Smooth muscle cell (in vitro differentiated cells): ENCODE measurements at regions not wholly inside any gene's neighbourhood (a gene's known extent, or its start where the extent isn't known, plus 50 kb on each side); places are given as distances from the start of the nearest gene placed in this dataset.

ENCODE experiments used
- DNase-seq: peaks from one replicate; lab custom pipeline; 2025; ENCODE audit not compliant: unreplicated experiment; lab: John Stamatoyannopoulos, UW
- H2AFZ ChIP-seq: fragments of 200-600 bp; sonication (generic); 2 replicates; pipeline ENCODE4 v1.6.0; 2016; ENCODE audit warnings: antibody characterized with exemption, low read depth, mild to moderate bottlenecking
- H3F3A ChIP-seq: fragments of 200-600 bp; sonication (generic); 2 replicates; pipeline ENCODE4 v1.6.0; 2017; ENCODE audit warnings: antibody characterized with exemption, low read depth
- H3K27ac ChIP-seq: fragments of 200-600 bp; sonication (generic); 2 replicates; pipeline ENCODE4 v1.5.1; 2016; ENCODE audit warnings: low read depth, mild to moderate bottlenecking
- H3K27me3 ChIP-seq: fragments of 200-600 bp; sonication (generic); 2 replicates; pipeline ENCODE4 v1.6.1; 2016; ENCODE audit warnings: low read depth, mild to moderate bottlenecking
- H3K36me3 ChIP-seq: fragments of 200-600 bp; sonication (generic); 2 replicates; pipeline ENCODE4 v1.5.1; 2016; ENCODE audit warnings: low read depth
- H3K4me1 ChIP-seq: fragments of 200-600 bp; sonication (generic); 2 replicates; pipeline ENCODE4 v1.5.1; 2016; ENCODE audit warnings: low read depth
- H3K4me2 ChIP-seq: fragments of 200-600 bp; sonication (generic); 2 replicates; pipeline ENCODE4 v1.6.0; 2016; ENCODE audit warnings: mild to moderate bottlenecking
- H3K4me3 ChIP-seq: fragments of 200-600 bp; sonication (generic); 2 replicates; pipeline ENCODE4 v1.5.1; 2016; ENCODE audit warnings: mild to moderate bottlenecking
- H3K79me2 ChIP-seq: fragments of 200-600 bp; sonication (generic); 2 replicates; pipeline ENCODE4 v1.6.0; 2016; ENCODE audit warnings: low read depth, mild to moderate bottlenecking
- H3K9ac ChIP-seq: fragments of 200-600 bp; sonication (generic); 2 replicates; pipeline ENCODE4 v1.6.0; 2016; ENCODE audit warnings: low read depth
- H3K9me3 ChIP-seq: fragments of 200-600 bp; sonication (generic); replicated peaks from 2 replicates; pipeline ENCODE4 v1.5.1; 2016; ENCODE audit warnings: low read depth
- H4K20me1 ChIP-seq: fragments of 200-600 bp; sonication (generic); 2 replicates; pipeline ENCODE4 v1.6.0; 2016; ENCODE audit warnings: low read depth
- WGBS: methylation state at CpG from one replicate; pipeline ENCODE4 v1.1.7; 2016; ENCODE audit warnings: low lambda C conversion rate; 5-methylcytosine and 5-hydroxymethylcytosine counted together
- TF ChIP-seq, protein P1 (sequence below): fragments of 200-600 bp; sonication (generic); IDR thresholded peaks from 2 replicates; pipeline ENCODE4 v1.5.1; 2017; ENCODE audit warnings: borderline replicate concordance, mild to moderate bottlenecking, antibody characterized with exemption; ENCODE audit not compliant: insufficient read depth, poor library complexity, severe bottlenecking

DNA sequence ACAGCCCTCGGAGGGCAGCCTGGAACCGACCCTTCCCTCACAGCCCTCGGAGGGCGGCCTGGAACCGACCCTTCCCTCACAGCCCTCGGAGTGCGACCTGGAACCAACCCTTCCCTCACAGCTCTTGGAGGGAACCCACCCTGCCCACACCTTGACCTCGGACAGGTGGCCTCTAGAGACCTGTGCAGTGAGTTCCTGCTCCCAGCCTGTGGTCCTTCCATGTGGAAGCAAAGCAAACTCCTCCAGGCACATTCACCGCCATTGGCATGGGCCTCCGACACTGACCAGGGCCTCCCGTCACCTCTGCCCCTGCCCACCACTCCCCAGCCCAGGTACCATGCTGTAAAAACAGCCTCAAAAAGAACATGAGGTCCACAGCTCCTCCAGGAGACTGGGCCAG lies 272.1 kb downstream of the BRD1 start:
- H3K9me3 ChIP-seq, result no peaks in the 10 kb centered on the region
- no peak for DNase-seq
- H3K36me3 ChIP-seq, result no peaks in the 10 kb centered on the region

GRCh38 chr22:49554741-49555140 lies 272.9 kb downstream of the BRD1 start:
- Histone ChIP-seq H3K27me3 (no peaks in the 10 kb centered on the region), H3K4me1 (no peaks in the 10 kb centered on the region), H3K36me3 (no peaks in the 10 kb centered on the region), H3K27ac (no peak overlapping the region), H3K9me3 (no peaks in the 10 kb centered on the region), H4K20me1 (no peaks in the 10 kb centered on the region), H2AFZ (no peak overlapping the region), H3K9ac (no peak overlapping the region), H3K4me2 (no peak overlapping the region), H3F3A (no peaks in the 10 kb centered on the region), H3K79me2 (no peaks in the 10 kb centered on the region), H3K4me3 (no peak overlapping the region)
- no peak for DNase-seq
- WGBS, result 89% methylated on average over 14 of the region's 17 CpGs
- TF ChIP-seq, protein P1, sequence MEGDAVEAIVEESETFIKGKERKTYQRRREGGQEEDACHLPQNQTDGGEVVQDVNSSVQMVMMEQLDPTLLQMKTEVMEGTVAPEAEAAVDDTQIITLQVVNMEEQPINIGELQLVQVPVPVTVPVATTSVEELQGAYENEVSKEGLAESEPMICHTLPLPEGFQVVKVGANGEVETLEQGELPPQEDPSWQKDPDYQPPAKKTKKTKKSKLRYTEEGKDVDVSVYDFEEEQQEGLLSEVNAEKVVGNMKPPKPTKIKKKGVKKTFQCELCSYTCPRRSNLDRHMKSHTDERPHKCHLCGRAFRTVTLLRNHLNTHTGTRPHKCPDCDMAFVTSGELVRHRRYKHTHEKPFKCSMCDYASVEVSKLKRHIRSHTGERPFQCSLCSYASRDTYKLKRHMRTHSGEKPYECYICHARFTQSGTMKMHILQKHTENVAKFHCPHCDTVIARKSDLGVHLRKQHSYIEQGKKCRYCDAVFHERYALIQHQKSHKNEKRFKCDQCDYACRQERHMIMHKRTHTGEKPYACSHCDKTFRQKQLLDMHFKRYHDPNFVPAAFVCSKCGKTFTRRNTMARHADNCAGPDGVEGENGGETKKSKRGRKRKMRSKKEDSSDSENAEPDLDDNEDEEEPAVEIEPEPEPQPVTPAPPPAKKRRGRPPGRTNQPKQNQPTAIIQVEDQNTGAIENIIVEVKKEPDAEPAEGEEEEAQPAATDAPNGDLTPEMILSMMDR, result no peak

More for the DNA sequence above, 272.1 kb downstream of the BRD1 start:
- no peak overlapping the region for H3K27ac ChIP-seq
- no peaks in the 10 kb centered on the region for H4K20me1 ChIP-seq
- no peaks in the 10 kb centered on the region for H3F3A ChIP-seq
- no peak overlapping the region for H3K4me3 ChIP-seq
- over 99% methylated on average over 11 of the region's 11 CpGs for WGBS
- peaks cover 5% of the 10 kb centered on the region for H3K27me3 ChIP-seq
- H2AFZ ChIP-seq, result no peak overlapping the region
- TF ChIP-seq, protein P1, result no peak
- H3K79me2 ChIP-seq, result no peaks in the 10 kb centered on the region
- no peak overlapping the region for H3K9ac ChIP-seq
- H3K4me1 ChIP-seq, result no peaks in the 10 kb centered on the region
- H3K4me2 ChIP-seq, result no peak overlapping the region

DNA sequence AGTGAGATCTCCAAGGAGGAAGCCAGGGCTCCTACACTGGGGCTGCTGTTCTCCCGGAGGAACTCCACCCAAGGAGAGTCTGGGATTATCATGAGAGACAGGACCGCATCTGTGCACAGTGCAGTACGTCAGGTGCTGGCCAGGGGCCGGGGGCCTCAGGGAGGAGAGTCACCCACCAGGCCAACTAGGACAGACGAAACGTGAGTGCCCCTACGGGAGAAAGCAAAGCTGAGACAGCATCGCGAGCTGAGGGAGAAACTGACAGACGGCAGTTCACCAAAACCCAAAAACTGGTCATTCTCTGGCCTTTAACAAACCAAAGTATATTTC lies 273.4 kb downstream of the BRD1 start:
- Histone ChIP-seq H2AFZ (no peak overlapping the region), H3K9me3 (no peaks in the 10 kb centered on the region)
- TF ChIP-seq, protein P1, result no peak

DNA sequence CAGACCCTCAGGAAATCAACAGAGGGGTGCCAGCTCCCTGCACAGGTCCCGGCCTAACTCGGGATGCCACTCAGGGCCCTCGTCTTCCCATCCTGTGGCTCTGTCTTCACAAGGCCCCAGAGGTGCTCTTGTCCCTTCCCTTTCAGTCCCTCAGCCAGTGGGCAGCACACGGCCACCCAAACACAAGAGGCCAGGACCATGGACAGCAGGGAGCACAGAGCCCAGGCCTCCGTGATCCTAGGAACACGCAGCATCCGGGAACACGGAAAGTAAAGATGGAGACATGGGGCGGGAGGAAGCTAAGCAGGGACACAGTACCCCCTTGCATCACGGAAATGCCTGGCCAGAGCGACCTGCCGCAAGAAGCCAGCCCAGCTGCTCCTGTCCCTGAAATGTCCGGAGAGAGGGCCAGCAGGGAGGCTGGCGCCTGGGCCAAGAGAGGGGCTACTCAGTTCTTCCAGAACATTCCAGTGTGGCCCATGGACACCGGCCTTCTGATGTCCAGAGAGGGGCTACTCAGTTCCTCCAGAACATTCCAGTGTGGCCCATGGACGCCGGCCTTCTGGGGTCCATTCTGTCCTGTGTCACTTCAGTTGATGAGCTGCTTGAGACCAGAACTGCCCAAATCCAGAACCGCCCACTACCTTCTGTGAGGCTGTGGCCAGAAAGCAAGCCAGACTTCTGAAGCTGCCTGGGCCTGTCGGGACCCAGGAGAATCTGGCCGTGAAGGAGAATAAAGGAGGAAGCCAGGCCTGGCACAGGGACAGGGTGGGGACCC lies 274.0 kb downstream of the BRD1 start:
- Histone ChIP-seq H3K4me1 (no peaks in the 10 kb centered on the region), H4K20me1 (no peaks in the 10 kb centered on the region), H3K4me3 (no peak overlapping the region), H3K79me2 (no peaks in the 10 kb centered on the region), H3K36me3 (no peaks in the 10 kb centered on the region), H3K9me3 (no peaks in the 10 kb centered on the region), H2AFZ (no peak overlapping the region), H3K9ac (no peak overlapping the region), H3K4me2 (no peak overlapping the region), H3K27me3 (no peaks in the 10 kb centered on the region), H3F3A (no peaks in the 10 kb centered on the region), H3K27ac (no peak overlapping the region)
- 90% methylated on average over 20 of the region's 20 CpGs for WGBS
- TF ChIP-seq, protein P1, result no peak
- DNase-seq, result no peak

More for the DNA sequence above, 273.4 kb downstream of the BRD1 start:
- no peak for DNase-seq
- H3K36me3 ChIP-seq, result no peaks in the 10 kb centered on the region
- no peaks in the 10 kb centered on the region for H4K20me1 ChIP-seq
- no peak overlapping the region for H3K4me3 ChIP-seq
- no peaks in the 10 kb centered on the region for H3F3A ChIP-seq
- H3K4me1 ChIP-seq, result no peaks in the 10 kb centered on the region
- no peak overlapping the region for H3K9ac ChIP-seq
- 91% methylated on average over 10 of the region's 10 CpGs for WGBS
- no peaks in the 10 kb centered on the region for H3K79me2 ChIP-seq
- H3K4me2 ChIP-seq, result no peak overlapping the region
- no peaks in the 10 kb centered on the region for H3K27me3 ChIP-seq
- H3K27ac ChIP-seq, result no peak overlapping the region
